GM12892 (cell line): ENCODE measurements at regions not wholly inside any gene's neighbourhood (a gene's known extent, or its start where the extent isn't known, plus 50 kb on each side); places are given as distances from the start of the nearest gene placed in this dataset.
"Not testable (repeated sequence)": the region's sequence is repeated elsewhere in the genome, so short reads cannot be mapped to it uniquely, and the experiment has no call there.

Experiments used
- DNase-seq: peaks from one replicate; pipeline ENCODE4 v3.0.0; 2011; ENCODE audit not compliant: insufficient read length
- FAIRE-seq: peaks from 2 replicates; lab custom pipeline; 2011; peaks lifted over from hg19 to GRCh38; lab: Jason Lieb, UNC
- POLR2A ChIP-seq: IDR thresholded peaks from 2 replicates; pipeline ENCODE4 v1.6.1; 2011; ENCODE audit warnings: low read depth, low read length, control low read depth
- POLR2AphosphoS5 ChIP-seq: IDR thresholded peaks from 2 replicates; pipeline ENCODE4 v1.6.1; 2011; ENCODE audit warnings: low read depth, low read length, control low read depth
- TAF1 ChIP-seq: IDR thresholded peaks from 2 replicates; pipeline ENCODE4 v1.6.1; 2011; ENCODE audit warnings: low read depth, mild to moderate bottlenecking, control low read depth, low read length, borderline replicate concordance

- DNase-seq (no peak), FAIRE-seq (no peak)
- TF ChIP-seq POLR2A (no peak), POLR2AphosphoS5 (no peak), TAF1 (no peak)
Observed at GRCh38 chr1:65554829-65555228, 134.4 kb downstream of the LEPR start.

GRCh38 chr1:65558215-65558614 lies 137.7 kb downstream of the LEPR start:
- no peak for FAIRE-seq
- TF ChIP-seq POLR2A (no peak), TAF1 (no peak), POLR2AphosphoS5 (no peak)

DNA sequence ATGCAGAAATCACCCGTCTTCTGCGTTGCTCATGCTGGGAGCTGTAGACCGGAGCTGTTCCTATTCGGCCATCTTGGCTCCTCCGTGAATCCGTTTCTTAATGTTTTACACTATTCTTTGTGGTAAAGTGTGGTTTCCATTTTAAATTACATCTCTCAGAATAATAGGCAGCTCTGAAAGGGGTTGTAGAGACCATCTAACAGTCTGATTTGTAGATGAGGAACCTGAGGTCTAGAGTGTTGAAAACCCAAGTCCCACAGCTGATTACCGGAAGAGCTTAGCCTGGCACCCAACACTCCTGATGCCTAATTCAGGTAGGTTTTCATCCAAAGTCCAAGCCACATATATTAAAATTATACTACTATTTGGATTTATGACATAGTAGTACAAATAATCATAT lies 144.0 kb downstream of the LEPR start:
- DNase-seq (no peak), FAIRE-seq (no peak)
- TF ChIP-seq TAF1: no peak
- TF ChIP-seq POLR2A: no peak
- TF ChIP-seq POLR2AphosphoS5: no peak

More at GRCh38 chr1:65558215-65558614, 137.7 kb downstream of the LEPR start:
- no peak for DNase-seq

GRCh38 chr1:65568285-65568684 lies 147.8 kb downstream of the LEPR start:
- no peak for DNase-seq
- no peak for FAIRE-seq
- TF ChIP-seq POLR2A (no peak), POLR2AphosphoS5 (no peak), TAF1 (no peak)

GRCh38 chr1:65572701-65573421 lies 152.4 kb downstream of the LEPR start:
- DNase-seq: no peak
- TF ChIP-seq POLR2AphosphoS5: no peak
- TF ChIP-seq TAF1: no peak
- no peak for TF ChIP-seq POLR2A
- no peak for FAIRE-seq

GRCh38 chr1:65577278-65577677 lies 156.8 kb downstream of the LEPR start:
- TF ChIP-seq TAF1 (no peak), POLR2A (no peak), POLR2AphosphoS5 (no peak)
- no peak for FAIRE-seq

GRCh38 chr1:65577982-65578381 lies 157.5 kb downstream of the LEPR start:
- FAIRE-seq: not testable (repeated sequence)

More at GRCh38 chr1:65577278-65577677, 156.8 kb downstream of the LEPR start:
- DNase-seq: no peak

GRCh38 chr1:65581119-65581518 lies 160.7 kb downstream of the LEPR start:
- FAIRE-seq: no peak
- no peak for TF ChIP-seq POLR2AphosphoS5
- TF ChIP-seq POLR2A: no peak
- no peak for TF ChIP-seq TAF1
- no peak for DNase-seq

More at GRCh38 chr1:65577982-65578381, 157.5 kb downstream of the LEPR start:
- DNase-seq: not testable (repeated sequence)

GRCh38 chr1:65584399-65584798 lies 163.9 kb downstream of the LEPR start:
- DNase-seq: no peak
- FAIRE-seq: no peak
- TF ChIP-seq POLR2AphosphoS5 (no peak), TAF1 (no peak), POLR2A (no peak)

DNA sequence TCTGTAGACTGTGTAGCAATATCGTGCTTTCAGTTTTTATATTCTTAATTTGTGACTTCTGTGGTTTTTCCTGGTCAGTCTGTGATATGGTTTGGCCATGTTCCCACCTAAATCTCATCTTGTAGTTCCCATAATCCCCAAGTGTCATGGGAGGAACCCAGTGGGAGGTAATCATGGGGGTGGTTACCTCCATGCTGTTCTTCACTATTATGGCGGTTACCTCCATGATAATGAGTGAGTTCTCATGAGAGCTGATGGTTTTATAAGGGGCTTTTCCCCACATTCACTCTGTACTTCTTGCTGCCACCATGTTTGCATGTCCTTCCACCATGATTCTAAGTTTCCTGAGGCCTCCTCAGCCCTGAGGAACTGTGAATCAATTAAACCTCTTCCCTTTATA lies 169.8 kb downstream of the LEPR start:
- TF ChIP-seq POLR2A (no peak), POLR2AphosphoS5 (no peak), TAF1 (no peak)
- no peak for FAIRE-seq
- no peak for DNase-seq

DNA sequence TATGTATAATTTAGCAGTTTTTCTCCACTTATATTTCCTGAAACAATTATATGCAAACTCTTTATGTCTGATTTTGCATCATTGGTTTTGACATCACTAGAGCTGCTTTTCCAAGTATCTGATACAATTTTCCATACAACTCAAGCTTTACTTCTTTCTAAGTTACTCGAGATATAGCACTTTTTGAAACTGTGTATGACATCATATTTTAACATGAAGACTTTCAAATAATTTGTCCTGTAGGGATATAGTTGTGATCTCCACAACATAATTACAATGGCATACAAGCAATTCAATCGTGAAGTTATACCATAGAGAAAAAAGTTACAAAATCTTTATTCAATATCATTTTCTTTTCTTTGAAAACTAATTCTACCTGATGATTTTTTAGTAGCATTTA lies 173.0 kb downstream of the LEPR start:
- no peak for TF ChIP-seq POLR2AphosphoS5
- no peak for TF ChIP-seq TAF1
- TF ChIP-seq POLR2A: no peak
- FAIRE-seq (no peak), DNase-seq (no peak)

DNA sequence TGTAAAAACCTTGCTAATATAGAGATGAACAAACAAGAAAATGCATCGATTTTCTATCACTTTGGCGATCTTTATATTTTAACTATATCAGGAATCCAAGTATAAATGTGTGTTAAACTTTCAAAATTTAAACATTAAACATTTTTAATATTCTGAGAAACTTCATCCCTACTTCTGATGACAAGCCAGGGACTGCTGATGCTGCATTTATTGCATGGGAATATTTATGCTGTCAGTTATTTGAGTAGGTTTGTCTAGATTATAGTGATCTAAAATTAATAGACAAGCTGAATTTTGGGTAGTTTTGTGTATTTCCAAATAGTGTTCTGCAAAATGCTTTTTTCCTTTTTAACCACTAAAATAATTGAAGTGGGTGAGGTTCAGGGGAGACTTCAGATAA lies 175.3 kb downstream of the LEPR start:
- FAIRE-seq (no peak), DNase-seq (no peak)
- TF ChIP-seq TAF1: no peak
- TF ChIP-seq POLR2AphosphoS5: no peak
- no peak for TF ChIP-seq POLR2A
